HCT116 (cell line): ENCODE measurements at regions not wholly inside any gene's neighbourhood (a gene's known extent, or its start where the extent isn't known, plus 50 kb on each side); places are given as distances from the start of the nearest gene placed in this dataset.

ENCODE experiments used
- ATAC-seq: fragments of 200-7000 bp; cut with Tn5 transposase; 2 replicates; pipeline ENCODE4 v1.9.1; 2020; ENCODE audit warnings: mild to moderate bottlenecking, moderate library complexity
- BruUV-seq: library from RNA; stranded (reverse); fragments of 400-500 nt; replicated peaks from 2 replicates; lab custom pipeline; 2021; lab: Mats Ljungman, UMichigan
- CTCF ChIA-PET: fragments of 300-600 bp; sonication (Branson Sonifier 250); formaldehyde crosslinking; loops from one replicate; lab custom pipeline; 2021; ENCODE audit warnings: antibody characterized with exemption; lab: Charles Lee
- POLR2A ChIA-PET: fragments of 300-600, 350-600 bp; sonication (Branson Sonifier 250); formaldehyde crosslinking; loops from one replicate; lab custom pipeline; 2021; ENCODE audit warnings: antibody characterized with exemption; lab: Charles Lee
- RAD21 ChIA-PET, 2 experiments: fragments of 300-600 bp; sonication (Branson Sonifier 250); formaldehyde crosslinking; loops; one replicate each; lab custom pipeline; 2023; ENCODE audit warnings: low total read pairs in 2 of 2; ENCODE audit not compliant: uncharacterized antibody in 2 of 2, unreplicated experiment in 2 of 2, low non-redundant PET in 1 of 2; lab: Charles Lee
- DNase-seq: peaks from one replicate; pipeline ENCODE4 v3.0.0-alpha.2; 2010; ENCODE audit warnings: low read depth, low spot score
- H2AFZ ChIP-seq: fragments of 200-600 bp; shearing (Covaris generic), sonication (generic); 2 replicates; pipeline ENCODE4 v1.6.1; 2017; ENCODE audit warnings: low read depth, mixed run types, mixed read lengths, antibody characterized with exemption, low read length; ENCODE audit not compliant: poor library complexity, severe bottlenecking
- H3K27ac ChIP-seq: 2 replicates; pipeline ENCODE4 v1.5.1; 2012; ENCODE audit warnings: low read depth, low read length
- H3K27me3 ChIP-seq: fragments of 200-600 bp; sonication (generic); 2 replicates; pipeline ENCODE4 v1.6.1; 2016; ENCODE audit warnings: mixed run types, low read length, mixed read lengths; ENCODE audit not compliant: insufficient read depth
- H3K36me3 ChIP-seq, 2 experiments: fragments of 200-500 bp in 1 of 2; fragments of 200-600 bp in 1 of 2; sonication (Bioruptor generic) in 1 of 2; sonication (generic) in 1 of 2; 2 replicates each; pipeline versions ENCODE4 v1.5.1 to v1.6.1; 2014 to 2016; ENCODE audit warnings: low read length in 2 of 2, inconsistent platforms in 1 of 2, mixed read lengths in 1 of 2, mixed run types in 1 of 2; ENCODE audit not compliant: insufficient read depth in 2 of 2, control insufficient read depth in 1 of 2
- H3K4me1 ChIP-seq, 2 experiments: fragments of 200-600 bp in 1 of 2; sonication (generic) in 1 of 2; 2 replicates each; pipeline versions ENCODE4 v1.5.1 to v1.6.1; 2012 to 2017; ENCODE audit warnings: low read length in 2 of 2, inconsistent platforms in 1 of 2, mild to moderate bottlenecking in 1 of 2, mixed read lengths in 1 of 2, mixed run types in 1 of 2, moderate library complexity in 1 of 2; ENCODE audit not compliant: insufficient read depth in 2 of 2, control insufficient read depth in 1 of 2
- H3K4me2 ChIP-seq: fragments of 200-600 bp; sonication (generic); 2 replicates; pipeline ENCODE4 v1.6.1; 2017; ENCODE audit warnings: mixed run types, low read length, mixed read lengths
- H3K4me3 ChIP-seq, 2 experiments: fragments of 200-600 bp in 1 of 2; sonication (generic) in 1 of 2; replicated peaks in 1 of 2; 2 replicates each; pipeline ENCODE4 v1.5.1; 2011 to 2016; ENCODE audit warnings: low read length in 2 of 2, control low read depth in 1 of 2, low read depth in 1 of 2, mild to moderate bottlenecking in 1 of 2, mixed read lengths in 1 of 2, mixed run types in 1 of 2
- H3K79me2 ChIP-seq: fragments of 200-600 bp; sonication (generic); 2 replicates; pipeline ENCODE4 v1.6.1; 2017; ENCODE audit warnings: mild to moderate bottlenecking, mixed run types, low read length, moderate library complexity, mixed read lengths; ENCODE audit not compliant: insufficient read depth
- H3K9ac ChIP-seq: fragments of 200-600 bp; sonication (generic); 2 replicates; pipeline ENCODE4 v1.6.1; 2016; ENCODE audit warnings: low read length, mixed read lengths
- H3K9me2 ChIP-seq: fragments of 200-600 bp; sonication (generic), shearing (Covaris generic); 2 replicates; pipeline ENCODE4 v1.6.1; 2017; ENCODE audit warnings: mixed run types, mild to moderate bottlenecking, moderate library complexity; ENCODE audit not compliant: insufficient read depth
- H3K9me3 ChIP-seq, 2 experiments: fragments of 200-500 bp in 1 of 2; fragments of 200-600 bp in 1 of 2; sonication (Bioruptor generic) in 1 of 2; sonication (generic) in 1 of 2; 2 replicates each; pipeline ENCODE4 v1.6.1; 2014 to 2017; ENCODE audit warnings: low read length in 2 of 2, mixed read lengths in 2 of 2, inconsistent platforms in 1 of 2, low read depth in 1 of 2, mild to moderate bottlenecking in 1 of 2, mixed run types in 1 of 2, moderate library complexity in 1 of 2; ENCODE audit not compliant: control insufficient read depth in 1 of 2, insufficient read depth in 1 of 2
- H4K20me1 ChIP-seq: fragments of 200-600 bp; sonication (generic), shearing (Covaris generic); 2 replicates; pipeline ENCODE4 v1.6.1; 2017; ENCODE audit warnings: mixed run types, mild to moderate bottlenecking, moderate library complexity; ENCODE audit not compliant: insufficient read depth
- ATF3 ChIP-seq: IDR thresholded peaks from 2 replicates; pipeline ENCODE4 v1.6.1; 2012
- ELF1 ChIP-seq: IDR thresholded peaks from 2 replicates; pipeline ENCODE4 v1.6.1; 2012; ENCODE audit warnings: low read depth, borderline replicate concordance
- EZH2 ChIP-seq: fragments of 200-600 bp; sonication (generic); IDR thresholded peaks from 2 replicates; pipeline ENCODE4 v1.6.1; 2017; ENCODE audit warnings: antibody characterized with exemption, mixed run types
- EZH2phosphoT487 ChIP-seq: fragments of 200-600 bp; IDR thresholded peaks from 2 replicates; pipeline ENCODE4 v1.6.1; 2018; ENCODE audit warnings: antibody characterized with exemption, borderline replicate concordance
- FOSL1 ChIP-seq: IDR thresholded peaks from 2 replicates; pipeline ENCODE4 v1.6.1; 2012; ENCODE audit warnings: low read depth
- MAX ChIP-seq: IDR thresholded peaks from 2 replicates; pipeline ENCODE4 v1.6.1; 2012
- REST ChIP-seq: IDR thresholded peaks from 2 replicates; pipeline ENCODE4 v1.6.1; 2012; ENCODE audit warnings: low read depth
- SP1 ChIP-seq: IDR thresholded peaks from 2 replicates; pipeline ENCODE4 v1.6.1; 2012; ENCODE audit warnings: low read depth
- TCF7L2 ChIP-seq: IDR thresholded peaks from 2 replicates; pipeline ENCODE4 v1.7.0; 2011; ENCODE audit warnings: borderline replicate concordance, inconsistent platforms; ENCODE audit not compliant: insufficient read depth, insufficient read length; ENCODE audit errors: extremely low read depth
- YY1 ChIP-seq: IDR thresholded peaks from 2 replicates; pipeline ENCODE4 v1.6.1; 2011; ENCODE audit warnings: low read length, low read depth, moderate library complexity, mild to moderate bottlenecking; ENCODE audit not compliant: insufficient replicate concordance; ENCODE audit errors: extremely low read depth
- ZBTB33 ChIP-seq: IDR thresholded peaks from 2 replicates; pipeline ENCODE4 v1.6.1; 2011; ENCODE audit warnings: mild to moderate bottlenecking, low read length, moderate library complexity; ENCODE audit not compliant: insufficient replicate concordance; ENCODE audit errors: extremely low read depth
- ZFX ChIP-seq: fragments of 450-650 bp; IDR thresholded peaks from 2 replicates; pipeline ENCODE4 v1.6.1; 2017
- intact Hi-C: fragments of 100-400 bp; cut with micrococcal nuclease; formaldehyde crosslinking; loops from 2 replicates; pipeline ENCODE4 v1.10.0; 2022

- no peaks in the 10 kb centered on the region for H3K79me2 ChIP-seq
- no peak overlapping the region for H3K4me2 ChIP-seq
- no peak for TF ChIP-seq ATF3
- TF ChIP-seq REST, result no peak
- TF ChIP-seq EZH2, result no peak
- TF ChIP-seq ZBTB33, result no peak
- TF ChIP-seq SP1, result no peak
- TF ChIP-seq YY1, result no peak
- no peak for TF ChIP-seq FOSL1
- TF ChIP-seq MAX, result no peak
- TF ChIP-seq ELF1, result no peak
- TF ChIP-seq ZFX, result no peak
- TF ChIP-seq TCF7L2, result no peak
- TF ChIP-seq EZH2phosphoT487, result no peak
- TF ChIP-seq, all 23 proteins: peak for 0
- ChIA-PET CTCF (no interaction called here), POLR2A (no interaction called here), RAD21 (no interaction called here)
- Histone ChIP-seq H3K4me1 (no peaks in the 10 kb centered on the region), H3K36me3 (no peaks in the 10 kb centered on the region), H3K27me3 (no peaks in the 10 kb centered on the region), H3K9me2 (no peaks in the 10 kb centered on the region), H2AFZ (no peak overlapping the region), H3K4me3 (no peak overlapping the region), H3K9ac (no peak overlapping the region), H3K27ac (no peak overlapping the region), H4K20me1 (no peaks in the 10 kb centered on the region), H3K9me3 (no peaks in the 10 kb centered on the region; a peak in 1 of 4 replicates)
- intact Hi-C loops, result no loop called here
- DNase-seq (no peak), ATAC-seq (no peak)
- BruUV-seq, result no TSS peak
Observed at GRCh38 chr13:80685942-80686341, 345.0 kb upstream of the SPRY2 start.
